WI38 (cell line): ENCODE measurements at regions not wholly inside any gene's neighbourhood (a gene's known extent, or its start where the extent isn't known, plus 50 kb on each side); places are given as distances from the start of the nearest gene placed in this dataset.

Experiments used
- H3K4me3 ChIP-seq: 2 replicates; pipeline ENCODE4 v1.5.1; 2011; ENCODE audit warnings: low read depth, mild to moderate bottlenecking, control low read depth, low read length
- CTCF ChIP-seq: IDR thresholded peaks from 2 replicates; pipeline ENCODE4 v1.5.1; 2012; ENCODE audit warnings: low read depth, mild to moderate bottlenecking, control low read depth, low read length

- no peak overlapping the region for H3K4me3 ChIP-seq
- TF ChIP-seq CTCF, result no peak
These were observed 167.3 kb upstream of the GLI2 start for GRCh38 chr2:120568089-120568974.

GRCh38 chr2:120568975-120569268 is 166.7 kb upstream of the GLI2 start:
- TF ChIP-seq CTCF, result no peak
- H3K4me3 ChIP-seq, result no peak overlapping the region

GRCh38 chr2:120570001-120570400 is 165.7 kb upstream of the GLI2 start:
- no peak overlapping the region for H3K4me3 ChIP-seq
- no peak for TF ChIP-seq CTCF

- TF ChIP-seq CTCF, result no peak
- H3K4me3 ChIP-seq, result no peak overlapping the region
These were observed 165.1 kb upstream of the GLI2 start for GRCh38 chr2:120570546-120570945.

GRCh38 chr2:120571015-120571728 is 164.5 kb upstream of the GLI2 start:
- no peak for TF ChIP-seq CTCF
- no peak overlapping the region for H3K4me3 ChIP-seq

- no peak for TF ChIP-seq CTCF
- H3K4me3 ChIP-seq, result no peak overlapping the region
These were observed 163.4 kb upstream of the GLI2 start for GRCh38 chr2:120572226-120572625.

- no peak for TF ChIP-seq CTCF
- H3K4me3 ChIP-seq, result no peak overlapping the region
These were observed 161.0 kb upstream of the GLI2 start for GRCh38 chr2:120574620-120575019.
